A673 (cell line): ENCODE measurements at regions not wholly inside any gene's neighbourhood (a gene's known extent, or its start where the extent isn't known, plus 50 kb on each side); places are given as distances from the start of the nearest gene placed in this dataset.
"Not testable (repeated sequence)": the region's sequence is repeated elsewhere in the genome, so short reads cannot be mapped to it uniquely, and the experiment has no call there.

Source experiments
- CTCF ChIP-seq: fragments of 300-800, 200-600 bp; sonication (generic); conservative IDR thresholded peaks from 2 replicates; pipeline ENCODE4 v1.5.1; 2017; ENCODE audit warnings: low read depth, mild to moderate bottlenecking, antibody characterized with exemption, low read length, moderate library complexity, mixed read lengths
- EZH2 ChIP-seq: fragments of 200-600 bp; sonication (generic); IDR thresholded peaks from 2 replicates; pipeline ENCODE4 v1.6.1; 2017; ENCODE audit warnings: borderline replicate concordance, low read depth, mild to moderate bottlenecking, mixed read lengths, antibody characterized with exemption, low read length; ENCODE audit not compliant: poor library complexity, severe bottlenecking

GRCh38 chr3:130153247-130153646 lies 71.6 kb downstream of the ALG1L2 start:
- TF ChIP-seq CTCF, EZH2: not testable (repeated sequence)
